Astrocyte (in vitro differentiated cells and primary cell): ENCODE measurements at regions not wholly inside any gene's neighbourhood (a gene's known extent, or its start where the extent isn't known, plus 50 kb on each side); places are given as distances from the start of the nearest gene placed in this dataset.

Experiments used
- CTCF ChIP-seq: IDR thresholded peaks from 2 replicates; pipeline ENCODE4 v1.5.1; 2011; ENCODE audit warnings: low read depth, mild to moderate bottlenecking, inconsistent platforms, low read length, moderate library complexity; ENCODE audit not compliant: insufficient read depth
- EZH2 ChIP-seq: IDR thresholded peaks from 2 replicates; pipeline ENCODE4 v1.6.1; 2012; ENCODE audit warnings: mild to moderate bottlenecking, low read length, inconsistent platforms; ENCODE audit not compliant: insufficient read depth

DNA sequence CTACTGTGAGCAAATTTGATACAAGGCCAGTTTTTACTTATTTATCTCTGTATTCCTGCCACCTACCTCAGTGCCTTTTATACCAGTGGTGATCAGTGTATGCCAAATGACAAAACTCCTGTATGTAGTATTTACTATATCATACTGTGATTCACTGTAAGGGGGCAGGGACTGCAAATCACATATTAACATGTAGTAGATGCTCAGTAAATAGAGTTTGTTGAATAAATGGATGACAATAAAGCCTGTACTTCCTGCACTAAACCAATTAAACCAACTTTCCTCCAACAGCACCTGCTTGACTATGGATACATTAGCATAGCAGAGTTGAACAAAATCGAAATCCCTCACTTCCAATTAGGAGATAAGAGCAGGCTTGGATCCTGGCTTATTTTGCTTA, 73.3 kb upstream of the C1orf87 start:
- TF ChIP-seq CTCF = no peak
- TF ChIP-seq EZH2 = no peak
